ENCODE measurements at regions not wholly inside any gene's neighbourhood (a gene's known extent, or its start where the extent isn't known, plus 50 kb on each side); places are given as distances from the start of the nearest gene placed in this dataset.

DNA sequence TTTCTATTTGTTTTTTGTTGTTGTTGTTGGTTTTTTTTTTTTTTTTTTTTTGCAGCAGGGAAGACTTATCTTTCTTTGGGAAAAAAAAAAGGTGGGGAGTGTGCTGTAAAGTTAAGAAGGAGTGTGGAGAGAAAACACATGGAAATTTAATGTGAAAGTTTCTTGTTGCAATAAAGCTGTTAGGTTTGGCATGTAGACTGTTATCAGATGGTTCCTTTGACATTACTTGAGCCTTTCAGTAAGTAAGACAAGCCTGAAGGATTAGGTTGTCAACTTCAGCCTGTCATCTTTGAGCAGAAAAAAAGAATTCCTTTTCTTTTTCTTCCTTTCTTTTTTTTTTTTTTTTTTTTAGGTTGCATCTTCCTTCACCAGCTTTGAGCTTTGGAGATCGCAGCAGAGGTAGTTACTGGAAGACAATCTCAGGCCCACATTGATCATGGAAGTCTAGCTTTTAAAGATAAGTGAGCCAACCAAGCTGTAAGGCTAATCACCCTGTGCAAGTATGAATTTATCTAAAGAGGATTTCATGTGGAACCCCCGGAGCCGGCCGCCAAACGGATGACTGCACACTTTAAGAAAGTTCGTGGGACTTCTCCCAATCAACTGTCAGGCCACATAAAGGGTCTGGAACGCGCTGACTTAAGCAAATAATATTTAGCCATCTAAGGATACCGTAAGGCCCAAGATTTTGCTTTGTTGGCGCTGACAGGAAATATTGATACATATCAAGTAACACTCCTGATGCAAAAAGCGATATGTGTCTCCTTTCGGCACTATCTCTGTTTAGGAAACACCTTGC, 1040.1 kb upstream of the NR2F2 start:
- DNase-seq (ENCODE audit: low read depth): no peak

DNA sequence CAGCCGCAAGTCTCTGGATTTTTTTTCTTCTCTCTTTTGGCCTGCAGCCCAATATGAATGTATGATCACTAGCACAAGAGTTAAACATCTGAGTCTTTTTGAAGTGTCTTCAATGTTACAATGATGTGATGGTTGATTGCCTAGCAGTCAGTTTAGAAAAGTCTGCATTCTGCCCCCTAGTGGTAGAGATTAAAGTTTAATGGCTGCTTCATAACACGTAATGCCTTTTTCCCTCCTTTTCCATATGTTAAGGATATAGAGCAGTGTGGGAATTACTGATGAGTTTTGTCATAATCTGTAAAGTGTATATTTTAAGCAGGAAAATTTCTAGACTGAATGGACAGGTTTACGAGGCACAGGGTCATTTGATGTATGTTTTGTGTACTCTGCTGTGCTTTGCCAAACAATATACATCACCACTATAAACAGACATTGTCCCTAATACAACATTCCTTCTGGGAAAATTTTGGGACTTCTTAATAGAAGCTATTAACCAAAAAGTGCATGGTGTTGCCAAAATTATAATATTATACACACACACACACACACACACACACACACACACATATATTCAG, 1038.5 kb upstream of the NR2F2 start:
- no peak for DNase-seq (ENCODE audit: low read depth)

DNA sequence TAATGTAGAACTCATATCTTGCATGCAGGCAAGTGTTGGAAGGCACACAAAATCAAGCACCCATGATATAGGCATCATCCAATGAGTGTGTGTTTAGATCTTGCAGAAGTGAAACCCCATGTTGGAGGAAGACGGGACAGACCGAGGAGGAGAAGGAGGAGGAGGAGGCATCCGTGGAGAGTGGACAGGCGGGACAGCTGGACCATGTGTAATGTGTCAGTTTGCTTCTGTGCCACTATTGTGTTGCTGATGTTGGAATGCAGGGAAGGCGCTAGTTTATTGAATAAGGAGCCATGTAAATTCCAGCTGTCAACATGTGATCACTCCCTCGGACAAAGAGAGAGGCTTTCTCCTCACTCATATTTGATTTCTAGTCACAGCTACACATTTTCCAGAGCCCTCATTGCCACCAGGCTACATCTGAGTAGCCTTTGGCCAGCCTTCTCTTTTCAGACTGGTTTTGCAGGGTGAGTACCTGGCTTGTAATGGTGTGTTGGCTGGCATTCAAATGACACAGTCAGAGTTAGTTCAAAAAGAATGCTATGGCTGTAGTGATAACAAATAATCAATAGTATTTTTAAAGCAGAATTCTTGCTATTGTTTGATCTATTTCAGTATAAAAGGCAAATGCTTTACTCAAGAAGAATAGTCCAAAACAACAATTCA, 1037.6 kb upstream of the NR2F2 start:
- DNase-seq (ENCODE audit: low read depth): no peak

DNA sequence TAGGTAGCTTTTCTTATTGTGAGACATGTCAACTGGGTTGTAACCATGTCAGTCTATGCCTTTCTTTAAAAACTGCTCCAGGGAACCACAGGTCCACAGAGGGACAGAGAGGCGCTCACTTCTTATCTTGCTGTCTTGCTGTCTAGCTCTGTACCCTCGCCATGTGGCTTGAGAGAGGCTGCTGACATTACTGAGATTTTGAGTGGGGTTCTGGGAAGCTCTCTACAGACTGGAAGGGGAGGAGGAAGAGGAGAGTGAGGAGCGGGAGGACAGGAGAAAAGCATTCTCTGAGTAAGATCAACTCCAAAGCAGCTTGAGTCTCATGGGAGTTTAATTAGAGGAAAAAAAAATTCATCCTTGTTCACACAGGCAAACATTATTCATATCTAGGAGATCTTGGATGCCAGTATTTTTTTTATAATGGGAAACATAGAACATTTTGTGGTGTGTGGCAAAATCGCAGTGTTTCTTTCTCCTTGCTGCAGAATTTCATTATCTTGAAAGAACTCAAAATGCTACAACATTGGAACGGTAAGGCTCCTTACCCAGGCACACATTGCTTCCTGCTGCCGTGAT, 1037.0 kb upstream of the NR2F2 start:
- no peak for DNase-seq (ENCODE audit: low read depth)

DNA sequence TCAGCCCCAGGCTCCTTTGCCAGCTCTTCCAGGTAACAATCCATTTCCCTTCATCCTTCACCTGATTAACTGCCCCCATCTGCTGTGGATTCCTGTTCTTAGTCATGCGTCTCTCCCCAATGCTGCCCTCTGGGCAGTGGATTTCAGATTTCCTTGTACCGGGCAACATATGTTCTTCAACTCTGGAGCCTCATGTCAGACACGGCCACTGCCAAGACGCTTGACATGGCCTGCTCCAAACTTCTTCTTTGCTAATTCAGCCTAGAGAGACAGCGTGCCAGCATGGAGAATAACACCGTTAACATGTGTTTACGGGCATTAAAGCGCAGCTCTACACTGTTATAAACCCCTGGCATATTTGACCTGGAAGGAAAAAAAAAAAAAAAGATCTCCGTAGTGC, 1035.1 kb upstream of the NR2F2 start:
- DNase-seq (ENCODE audit: low read depth): no peak

DNA sequence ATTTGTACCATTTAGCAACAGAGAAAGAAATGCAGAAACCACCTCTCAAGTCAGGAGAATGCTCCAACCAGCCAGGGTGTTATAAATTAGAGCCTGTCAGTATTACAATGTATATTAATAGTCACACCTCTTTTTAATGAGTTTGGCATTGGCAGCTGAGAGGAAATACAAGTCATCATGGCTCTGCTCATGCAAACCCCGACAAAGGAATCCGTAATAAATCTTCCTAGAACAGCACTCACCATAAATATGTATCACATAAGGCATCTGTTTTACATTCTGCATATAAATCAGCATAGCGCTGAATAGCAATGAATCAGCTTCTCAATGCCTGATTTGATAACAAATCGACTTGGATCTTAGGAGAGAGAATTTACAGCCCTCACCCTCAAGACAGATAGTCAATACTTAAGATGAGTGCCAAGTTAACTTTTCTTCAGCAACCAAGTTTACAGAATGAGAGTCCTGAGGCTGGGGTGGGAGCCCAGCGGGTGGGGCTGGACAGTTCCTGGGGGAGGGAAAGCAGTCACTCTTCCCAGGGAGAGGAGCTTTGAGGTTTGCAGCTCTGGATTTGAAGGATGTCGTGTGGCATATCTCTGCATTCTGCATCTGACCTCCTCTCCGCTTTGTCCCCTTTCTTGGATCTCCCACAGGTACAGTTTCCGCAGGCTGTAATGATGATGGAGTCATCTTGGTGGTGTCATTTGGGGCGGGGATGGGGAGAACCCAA, 1034.4 kb upstream of the NR2F2 start:
- DNase-seq (ENCODE audit: low read depth): no peak

DNA sequence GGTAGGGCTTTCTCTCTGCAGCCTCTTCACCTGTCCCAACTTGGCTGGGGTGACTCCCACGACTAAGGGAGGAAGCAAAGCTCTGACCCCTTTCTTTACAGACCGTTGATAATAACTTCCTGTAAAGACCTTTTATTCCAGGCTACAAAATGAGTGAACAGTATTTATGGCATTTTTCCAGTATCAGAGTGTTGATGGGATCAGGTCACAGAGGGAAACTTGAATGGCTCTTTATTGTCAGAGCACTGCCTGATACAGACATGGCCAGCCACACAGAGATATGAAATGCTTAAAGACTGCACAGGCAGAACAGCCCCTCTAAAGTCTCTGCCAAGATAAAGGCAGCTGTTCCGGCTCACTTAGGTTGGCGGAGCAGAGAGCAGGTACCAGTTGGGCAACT, 1033.9 kb upstream of the NR2F2 start:
- DNase-seq (ENCODE audit: low read depth): no peak

DNA sequence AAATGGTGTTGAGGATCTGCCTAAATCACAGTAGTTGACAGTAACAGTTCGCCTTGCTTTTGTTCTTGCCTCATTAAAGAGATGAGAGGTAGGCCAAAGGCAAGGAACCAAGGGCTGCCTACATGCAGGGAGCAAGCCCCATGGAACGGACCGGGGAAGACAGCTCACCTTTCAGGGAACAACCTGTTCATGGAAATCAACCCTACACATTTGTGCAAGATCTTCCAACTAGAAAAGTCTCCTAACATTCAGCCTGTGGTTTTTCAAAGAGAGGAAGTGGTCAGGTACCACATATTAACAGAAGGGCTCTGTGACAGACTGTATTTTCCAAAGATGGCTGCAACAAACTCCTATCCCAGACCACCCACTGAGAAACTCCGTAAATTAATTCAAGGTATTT, 1031.8 kb upstream of the NR2F2 start:
- no peak for DNase-seq (ENCODE audit: low read depth)

DNA sequence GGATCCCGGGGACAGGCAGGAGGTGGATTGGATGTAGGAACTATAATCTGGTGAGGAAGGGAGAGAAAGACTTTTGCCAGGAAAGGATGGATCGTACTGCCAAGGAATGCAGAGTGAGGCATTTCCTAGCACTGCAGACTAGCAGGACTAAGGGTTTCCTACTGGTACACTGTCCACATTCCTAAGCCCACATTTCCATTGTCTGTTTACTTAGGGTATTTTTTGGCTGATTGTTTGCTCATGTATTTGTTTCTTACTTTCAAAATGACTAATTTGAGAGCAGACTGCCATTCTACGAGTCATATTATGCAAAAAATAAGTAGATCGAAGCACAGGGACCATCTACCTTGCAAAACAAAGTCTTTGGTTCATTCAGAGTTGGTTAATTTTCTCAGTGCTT, 1029.5 kb upstream of the NR2F2 start:
- no peak for DNase-seq (ENCODE audit: low read depth)

DNA sequence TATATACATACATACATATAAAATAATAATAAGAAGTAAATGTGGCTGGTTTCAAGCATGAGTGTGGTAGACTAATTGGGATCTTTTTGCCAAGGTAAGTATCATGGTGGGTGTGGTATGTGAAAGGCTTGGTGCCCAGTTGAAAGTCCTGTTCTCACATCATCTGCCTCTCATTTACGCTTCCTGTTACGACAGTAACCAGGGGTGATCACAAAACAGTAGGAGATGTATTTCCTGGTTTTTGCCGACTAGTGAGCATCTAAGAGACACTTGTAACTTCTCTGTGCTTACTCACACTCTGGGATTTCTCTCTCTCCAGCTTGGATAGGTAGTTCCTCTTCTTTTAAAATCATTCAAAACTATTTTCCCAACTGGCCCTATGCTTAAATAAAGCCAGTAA, 1028.3 kb upstream of the NR2F2 start:
- no peak for DNase-seq (ENCODE audit: low read depth)

DNA sequence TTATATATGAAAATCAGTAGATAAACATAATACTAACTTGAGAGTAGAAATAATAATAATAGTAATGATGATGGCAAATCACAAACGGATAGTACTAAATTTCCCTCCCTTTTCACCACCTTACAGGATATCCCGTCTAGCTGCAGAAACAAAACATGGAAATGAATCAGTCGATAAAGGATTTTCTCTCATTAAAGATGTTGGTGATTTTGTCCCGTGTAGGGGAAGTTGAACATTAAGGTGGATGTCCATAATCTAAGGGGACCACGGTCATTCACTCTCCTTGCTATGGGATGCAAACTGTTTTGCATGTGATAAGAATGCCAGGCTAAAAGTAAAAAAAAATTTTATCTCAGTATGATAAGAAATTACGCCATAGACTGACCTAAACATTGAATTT, 1027.7 kb upstream of the NR2F2 start:
- DNase-seq (ENCODE audit: low read depth): no peak

DNA sequence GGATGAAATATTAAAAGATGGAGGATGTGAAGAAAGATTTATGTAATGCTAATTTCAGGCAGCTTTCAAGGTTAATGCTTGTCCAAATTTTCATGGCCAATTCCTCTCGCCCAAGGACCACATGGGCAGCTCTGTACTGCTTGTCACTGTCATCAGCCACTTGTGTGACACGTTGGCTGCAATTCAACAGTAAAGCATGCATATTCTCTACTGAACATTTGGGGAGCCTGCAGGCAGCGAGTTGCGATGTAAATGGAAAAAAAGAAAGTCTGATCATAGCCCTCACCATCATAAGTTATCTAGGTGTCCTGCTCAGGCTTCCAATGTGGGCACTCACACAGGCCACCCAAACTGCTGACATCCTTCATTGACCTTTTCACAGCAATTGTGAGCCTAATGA, 1026.8 kb upstream of the NR2F2 start:
- DNase-seq (ENCODE audit: low read depth): no peak

DNA sequence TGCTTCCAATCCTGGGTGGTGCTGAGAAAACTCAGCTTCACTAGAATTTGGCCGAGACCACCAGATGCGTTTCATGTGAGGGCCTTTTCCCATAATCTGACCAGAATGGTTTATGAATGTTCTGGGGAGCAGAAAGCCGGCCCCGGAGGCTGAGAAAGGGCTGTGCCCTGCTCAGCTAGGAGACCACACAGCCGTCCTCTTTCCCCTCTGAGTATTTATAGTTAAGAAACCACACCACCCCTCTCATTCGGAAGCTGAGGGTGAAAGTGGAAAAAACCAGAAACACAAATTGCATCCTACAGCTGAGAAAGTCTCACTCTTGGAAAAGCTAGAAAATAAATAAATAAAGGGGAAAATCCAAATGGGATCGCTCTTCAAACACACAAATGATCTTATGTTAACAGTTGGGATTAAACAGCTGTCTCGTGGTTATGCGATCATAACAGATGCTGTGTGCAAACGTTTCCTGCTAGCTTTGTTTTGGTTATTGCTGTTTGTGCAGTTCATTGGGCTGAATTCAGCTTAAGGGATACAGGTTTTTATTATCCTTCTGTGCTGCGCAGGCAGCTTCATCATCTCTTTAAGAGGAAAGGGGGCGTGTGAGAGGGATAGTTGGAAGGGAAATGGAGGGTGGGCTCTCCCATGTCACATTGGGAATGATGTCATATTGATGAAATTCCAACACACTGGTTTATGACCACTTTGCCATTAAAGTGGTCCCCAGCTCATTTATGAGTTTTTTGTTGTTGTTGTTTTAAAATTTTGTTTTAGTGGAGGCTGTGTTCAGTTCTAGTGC, 1026.2 kb upstream of the NR2F2 start:
- no peak for DNase-seq (ENCODE audit: low read depth)

DNA sequence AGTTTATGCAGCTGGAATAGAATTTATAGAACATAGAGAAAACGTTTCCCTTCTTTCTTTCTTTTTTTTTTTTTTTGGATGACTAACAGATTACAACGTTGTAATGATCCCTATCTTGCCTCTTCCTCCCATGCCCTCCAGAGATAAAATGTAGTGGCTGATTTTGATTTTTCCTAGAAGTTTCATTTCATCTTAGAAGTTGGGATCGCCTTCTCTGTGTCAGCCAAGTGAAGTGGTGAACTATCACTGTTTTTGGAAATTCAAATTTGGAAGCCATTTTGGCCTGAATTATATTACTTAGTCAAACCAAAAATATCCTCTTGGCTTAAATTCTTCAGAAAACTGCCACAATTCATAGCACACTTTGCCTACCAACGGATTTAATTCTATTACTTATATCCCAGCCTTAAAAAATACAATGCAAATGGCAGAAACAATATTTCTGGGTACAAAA, 1025.5 kb upstream of the NR2F2 start:
- no peak for DNase-seq (ENCODE audit: low read depth)

DNA sequence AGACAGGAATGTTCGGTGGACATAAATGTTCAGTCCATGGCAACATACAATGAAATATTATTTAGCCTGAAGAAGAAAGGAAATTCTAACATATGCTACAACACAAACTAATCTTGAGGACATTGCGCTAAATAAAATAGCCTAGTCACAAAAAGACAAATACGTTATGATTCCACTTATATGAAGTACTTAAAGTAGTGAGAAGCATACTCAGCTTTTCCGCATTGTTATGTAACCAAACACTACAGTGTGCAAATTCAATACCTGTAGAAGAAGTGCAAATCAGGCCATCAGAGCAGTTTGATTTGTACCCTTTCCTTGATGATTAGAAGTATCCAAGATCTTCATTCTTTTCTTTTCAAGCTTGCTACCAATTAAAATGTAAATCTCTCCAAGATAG, 1023.4 kb upstream of the NR2F2 start:
- no peak for DNase-seq (ENCODE audit: low read depth)

DNA sequence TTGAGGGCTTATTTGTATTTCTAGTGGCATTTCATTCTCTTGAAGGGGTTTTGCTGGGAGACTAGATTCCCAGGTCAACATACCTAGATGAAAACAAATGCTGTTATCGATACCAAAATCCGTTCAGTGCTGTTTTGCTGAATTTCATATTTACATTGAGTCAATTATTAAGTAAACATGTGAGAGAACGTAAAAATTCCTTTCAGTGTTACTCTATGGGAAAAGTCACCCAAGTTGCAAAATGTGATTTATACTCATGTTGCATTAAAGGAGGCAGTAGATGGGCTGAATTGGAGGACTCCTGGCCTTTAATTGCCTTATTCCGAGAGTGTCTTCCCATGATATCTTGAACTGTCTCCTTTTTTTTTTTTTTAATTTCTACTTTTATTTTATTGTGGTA, 1011.3 kb upstream of the NR2F2 start:
- no peak for DNase-seq (ENCODE audit: low read depth)

DNA sequence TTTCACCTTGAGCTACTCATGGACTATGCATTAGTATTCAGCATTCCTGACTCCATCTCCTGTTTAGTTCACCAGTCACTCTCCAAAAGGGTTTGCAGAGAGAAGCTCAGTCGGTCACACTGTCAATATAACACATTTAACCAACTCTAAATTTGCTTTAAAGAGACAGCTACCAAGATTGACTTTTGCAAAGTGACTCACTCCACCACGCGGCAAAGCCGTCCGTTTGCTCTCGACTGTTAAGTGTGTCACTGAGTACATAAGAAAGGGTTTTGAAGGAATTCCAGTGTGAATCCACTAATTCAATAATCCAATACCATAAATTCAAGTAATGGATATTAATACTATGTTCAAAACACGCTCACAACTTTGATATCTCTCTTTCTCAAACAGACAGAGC, 1006.7 kb upstream of the NR2F2 start:
- DNase-seq (ENCODE audit: low read depth): no peak

DNA sequence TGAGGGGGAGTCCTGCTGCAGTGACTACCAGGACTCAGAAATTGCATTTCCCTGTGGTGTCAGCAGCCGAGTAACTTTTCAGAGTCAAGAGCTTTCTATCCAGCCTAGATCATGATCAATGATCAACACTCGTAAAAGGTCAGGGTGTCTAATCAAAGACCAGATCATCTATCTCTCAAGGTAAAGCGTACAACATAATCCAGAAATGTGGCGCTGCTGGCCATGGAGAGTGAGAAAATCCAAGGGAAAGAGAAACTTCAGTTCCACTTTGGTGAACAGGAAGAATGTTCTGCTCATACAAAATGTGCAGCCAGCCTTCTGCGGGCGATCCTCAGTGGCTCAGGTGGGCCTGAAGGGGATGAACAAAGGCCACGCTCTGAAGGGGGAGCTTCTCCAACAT, 1005.8 kb upstream of the NR2F2 start:
- no peak for DNase-seq (ENCODE audit: low read depth)

DNA sequence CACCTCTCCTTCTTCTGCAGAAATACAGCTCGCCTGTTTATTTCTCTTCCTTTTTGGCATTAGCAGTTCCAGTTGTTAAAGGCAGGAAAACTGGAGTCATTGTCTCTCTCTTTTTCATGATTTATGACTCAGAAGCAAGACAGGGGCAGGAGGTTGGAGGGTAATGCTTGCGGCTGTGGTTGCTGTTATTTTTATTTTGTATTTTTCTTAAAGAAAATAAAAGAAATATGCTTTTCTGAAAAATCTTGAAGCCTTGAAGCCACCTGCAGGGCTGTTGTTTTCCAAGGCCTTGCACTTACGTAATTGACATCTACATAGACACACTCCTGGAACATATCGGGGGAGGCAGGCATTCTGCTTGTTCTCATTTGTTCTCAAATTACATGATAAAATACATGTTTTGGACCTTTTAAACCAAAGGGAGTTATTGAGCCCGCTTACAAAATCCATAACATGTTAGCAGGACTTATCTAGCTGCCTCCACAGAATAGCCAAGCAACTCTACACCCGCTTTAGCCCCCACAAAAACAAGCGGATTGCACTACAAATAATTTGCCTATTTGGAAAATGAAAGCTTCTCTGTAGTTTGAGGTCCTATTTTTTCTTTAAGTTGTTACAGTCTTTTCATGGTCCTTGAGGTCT, 1004.6 kb upstream of the NR2F2 start:
- DNase-seq (ENCODE audit: low read depth): no peak

DNA sequence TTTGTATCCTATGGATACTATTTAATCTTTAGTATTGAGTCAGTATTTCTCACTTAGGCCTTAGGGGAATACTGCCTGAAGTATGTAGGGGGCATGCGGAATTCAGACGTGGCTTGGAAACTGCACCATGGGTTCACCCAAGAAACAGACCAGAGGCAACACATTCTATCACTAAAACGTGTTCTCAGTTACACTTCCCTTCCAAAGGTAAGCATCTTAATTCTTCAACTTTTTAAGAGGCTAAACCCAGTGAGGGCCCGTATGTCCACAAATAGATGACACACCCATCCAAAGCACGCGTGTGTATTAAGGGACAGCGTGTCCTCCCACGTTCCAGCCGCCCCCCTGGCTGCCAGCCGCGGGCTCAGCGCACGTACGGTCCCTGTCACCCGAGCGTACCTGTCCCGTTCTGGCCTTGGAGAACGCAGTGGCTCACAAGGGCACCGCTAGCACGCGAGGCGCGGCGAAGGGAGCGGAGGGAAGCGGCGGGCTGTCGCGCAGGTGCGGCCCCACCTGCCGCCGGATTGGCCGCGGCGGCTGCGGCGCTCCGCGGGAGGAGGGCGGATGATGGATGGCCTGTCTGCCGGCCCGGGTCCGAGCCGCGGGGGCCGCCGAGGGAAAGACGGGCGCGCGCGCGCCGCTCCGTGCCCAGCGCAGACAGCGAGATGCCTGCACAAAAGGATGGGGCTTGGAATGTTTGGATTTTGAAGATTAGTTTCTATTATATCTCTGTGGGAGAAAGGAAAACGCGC, 1003.9 kb upstream of the NR2F2 start:
- no peak for DNase-seq (ENCODE audit: low read depth)

DNA sequence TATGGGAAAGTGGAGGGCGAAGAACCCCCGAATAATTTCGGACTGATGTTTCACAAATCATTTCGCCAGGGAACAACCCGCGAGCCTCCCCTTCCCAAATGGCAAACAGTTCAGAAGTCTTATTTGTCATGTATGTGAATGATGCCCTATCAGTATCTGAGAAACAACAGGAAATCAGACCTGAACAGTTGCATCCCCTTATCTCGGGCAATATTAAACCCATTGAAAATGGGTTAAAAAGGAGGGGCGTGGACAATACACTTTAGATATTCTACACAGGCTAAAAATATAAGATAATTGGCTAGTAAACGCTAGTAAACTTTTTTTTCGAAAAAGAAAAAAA, 1003.3 kb upstream of the NR2F2 start:
- no peak for DNase-seq (ENCODE audit: low read depth)

Measured in activated T-cell treated with anti-CD3 and anti-CD28 coated beads for 48 hours (primary cell).